Stimulated activated CD8-positive, alpha-beta memory T cell treated with anti-CD3 and anti-CD28 coated beads, Interleukin-12 subunit alpha, Interleukin-12 subunit beta, amount 100 ng/mL, for 24 hours (primary cell): ENCODE measurements at regions not wholly inside any gene's neighbourhood (a gene's known extent, or its start where the extent isn't known, plus 50 kb on each side); places are given as distances from the start of the nearest gene placed in this dataset.

Experiments
- DNase-seq: peaks from one replicate; pipeline ENCODE4 v3.0.0-alpha.2; 2020; ENCODE audit errors: extremely low read depth

DNA sequence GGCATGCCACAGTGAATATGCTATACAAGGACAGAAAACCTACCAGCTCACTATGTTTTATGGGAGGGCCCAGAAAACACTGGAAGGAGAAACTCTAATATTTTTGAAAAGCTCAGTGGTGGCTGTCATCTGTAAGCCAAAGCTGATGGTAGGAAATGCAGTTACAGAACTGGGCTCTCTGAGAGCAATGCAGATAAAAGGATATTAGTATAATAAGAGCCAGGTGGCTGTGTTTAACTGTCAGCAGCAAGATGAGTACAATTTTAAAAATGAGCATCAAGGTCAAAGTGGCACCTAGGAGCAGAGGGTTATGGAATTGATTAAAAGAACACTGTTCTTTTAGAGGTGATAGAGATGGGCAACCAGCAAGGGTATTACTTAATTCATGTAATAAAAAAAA, 345.0 kb downstream of the NDFIP2 start:
- no peak for DNase-seq

GRCh38 chr13:79815041-79815440, 334.1 kb downstream of the NDFIP2 start:
- DNase-seq = no peak

DNA sequence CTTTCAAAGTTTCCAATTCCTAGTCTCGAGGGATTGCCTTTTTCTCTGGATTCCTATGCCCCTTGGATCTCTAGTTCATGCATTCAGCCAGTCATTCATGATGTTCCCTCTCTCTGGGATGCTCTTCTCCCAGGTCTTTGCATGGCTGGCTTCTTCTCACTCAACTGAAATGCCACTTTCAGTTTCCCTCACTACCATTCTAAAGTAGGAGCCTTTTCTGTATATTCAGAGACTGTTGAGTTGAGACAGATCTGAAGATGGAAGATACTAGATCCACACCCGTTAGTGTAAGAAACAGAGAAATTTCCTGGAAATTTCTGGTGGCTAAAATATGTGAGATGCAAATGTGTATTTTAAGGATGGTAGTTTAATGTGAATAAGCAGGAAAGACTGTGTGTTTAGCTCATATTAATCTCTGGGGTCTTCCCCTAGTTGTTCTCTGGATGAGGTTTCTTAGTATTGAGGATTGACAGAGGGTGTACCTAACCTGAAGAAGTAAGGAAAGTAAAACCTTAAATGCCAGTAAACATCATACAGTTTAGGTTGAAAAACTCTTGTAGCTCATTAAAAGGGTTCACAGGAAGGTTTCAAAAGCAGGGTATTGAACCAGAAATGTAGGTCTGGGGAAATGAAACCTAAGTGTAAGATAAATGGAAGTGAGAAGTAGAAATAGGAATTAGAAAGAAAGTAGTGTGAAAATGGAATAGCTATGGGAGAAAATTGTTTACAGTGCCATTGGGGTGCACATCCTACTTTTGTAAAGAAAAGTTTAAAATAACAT, 331.3 kb downstream of the NDFIP2 start:
- no peak for DNase-seq

DNA sequence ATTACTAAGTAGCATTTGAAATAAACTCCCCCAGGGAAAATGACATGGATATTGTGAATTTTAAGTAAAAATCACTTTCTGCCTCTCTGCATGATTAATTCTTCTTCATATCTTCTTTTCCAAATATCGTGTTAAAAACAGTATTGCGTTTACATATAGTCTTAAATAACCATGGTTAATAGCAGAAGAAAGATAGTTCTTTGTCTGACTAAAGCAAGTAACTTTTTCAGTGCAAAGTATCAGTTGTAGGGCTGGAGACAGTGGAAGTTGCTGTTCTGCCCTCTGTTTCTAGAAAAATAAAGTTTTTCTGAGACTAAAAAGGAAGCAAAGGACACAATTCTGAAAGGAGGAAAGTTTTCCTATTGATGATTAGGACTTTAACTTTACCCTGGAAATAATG, 330.2 kb downstream of the NDFIP2 start:
- no peak for DNase-seq

GRCh38 chr13:79810669-79811068, 329.7 kb downstream of the NDFIP2 start:
- no peak for DNase-seq

- DNase-seq = no peak
These were observed 329.1 kb downstream of the NDFIP2 start for GRCh38 chr13:79810018-79810417.

DNA sequence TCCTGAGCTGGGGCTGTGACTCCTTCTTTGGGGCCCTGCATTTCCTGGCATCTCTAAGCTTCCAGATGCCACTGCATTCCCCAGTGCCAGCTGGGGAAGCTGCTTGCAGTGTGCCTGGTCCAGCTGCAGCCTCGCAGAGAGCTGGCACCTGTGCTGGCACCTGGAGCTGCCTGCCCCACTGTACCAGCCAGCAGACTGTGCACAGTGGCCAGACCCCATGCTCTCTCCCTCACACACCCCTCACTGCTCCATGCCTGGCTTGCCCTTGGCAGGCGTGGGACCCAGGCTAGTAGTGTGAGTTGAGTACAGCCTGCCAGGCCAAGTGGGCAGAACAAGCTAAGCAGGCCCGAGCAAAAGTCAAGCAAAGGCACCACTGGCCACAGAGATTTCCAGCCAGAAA, 327.5 kb downstream of the NDFIP2 start:
- DNase-seq = no peak

- no peak for DNase-seq
These were observed 326.6 kb downstream of the NDFIP2 start for GRCh38 chr13:79807554-79807953.

GRCh38 chr13:79806821-79807220, 325.9 kb downstream of the NDFIP2 start:
- DNase-seq = no peak

DNA sequence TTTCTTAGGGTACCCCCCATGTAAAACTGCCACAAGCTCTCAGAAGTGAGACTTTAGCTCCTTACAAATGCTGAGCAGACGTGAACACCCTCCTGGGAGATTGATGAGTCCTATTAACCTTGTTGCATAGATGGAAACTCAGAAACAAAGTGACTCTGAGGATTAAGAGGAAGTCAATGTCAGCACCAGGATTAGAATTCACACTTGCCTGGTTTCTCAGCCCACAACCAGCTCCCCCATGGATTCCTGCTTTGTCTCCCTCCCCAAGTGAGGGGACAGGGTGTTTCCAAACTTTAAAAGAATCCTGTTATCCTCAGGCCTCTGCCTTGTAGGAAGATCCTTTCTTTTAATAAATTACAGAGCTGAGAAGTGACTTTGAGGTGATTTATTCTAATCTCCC, 324.4 kb downstream of the NDFIP2 start:
- no peak for DNase-seq

DNA sequence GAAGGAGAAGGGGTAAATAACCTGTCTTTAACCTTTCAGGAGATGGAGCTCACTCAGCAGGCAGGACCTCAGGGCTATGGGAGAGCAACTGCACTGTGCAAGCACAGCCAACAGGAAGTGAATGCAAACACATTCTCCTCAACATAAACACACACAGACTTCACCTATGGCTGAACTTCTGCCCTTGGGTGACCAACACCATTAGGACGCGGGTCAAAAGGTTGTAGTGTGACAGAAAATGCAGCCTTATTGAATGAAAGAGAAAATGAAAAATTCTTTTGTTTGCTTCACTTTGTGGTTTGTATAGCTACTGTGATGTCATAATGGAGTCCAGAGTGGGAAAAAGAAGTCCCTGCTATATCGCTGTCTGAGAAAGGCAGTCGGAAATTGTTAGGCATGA, 323.0 kb downstream of the NDFIP2 start:
- DNase-seq = no peak

DNA sequence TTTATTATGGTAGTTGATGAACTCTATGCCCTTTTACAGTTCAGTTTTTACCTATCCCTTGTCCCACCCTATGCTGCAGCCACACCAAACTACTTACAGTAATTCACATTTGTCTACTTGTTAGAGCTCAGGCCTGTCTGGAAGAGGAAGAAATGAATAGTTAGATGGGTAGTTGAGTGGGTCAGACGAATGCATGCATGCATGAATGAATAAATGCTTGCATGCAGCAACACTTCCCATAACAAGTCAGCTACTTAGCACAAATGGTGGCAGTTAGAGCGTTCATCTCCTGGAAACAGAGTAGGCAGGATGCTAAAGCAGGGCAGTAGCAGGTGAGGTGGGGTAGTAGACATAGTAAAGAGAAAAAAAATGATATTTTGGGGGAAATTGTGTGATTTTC, 322.3 kb downstream of the NDFIP2 start:
- no peak for DNase-seq

GRCh38 chr13:79802389-79803085, 321.6 kb downstream of the NDFIP2 start:
- no peak for DNase-seq

GRCh38 chr13:79799059-79799867, 318.3 kb downstream of the NDFIP2 start:
- DNase-seq = no peak

- no peak for DNase-seq
These were observed 315.2 kb downstream of the NDFIP2 start for GRCh38 chr13:79796136-79796535.

GRCh38 chr13:79794931-79795330, 314.0 kb downstream of the NDFIP2 start:
- no peak for DNase-seq

- DNase-seq = no peak
These were observed 311.8 kb downstream of the NDFIP2 start for GRCh38 chr13:79792716-79793115.

- no peak for DNase-seq
These were observed 310.6 kb downstream of the NDFIP2 start for GRCh38 chr13:79791471-79792042.

DNA sequence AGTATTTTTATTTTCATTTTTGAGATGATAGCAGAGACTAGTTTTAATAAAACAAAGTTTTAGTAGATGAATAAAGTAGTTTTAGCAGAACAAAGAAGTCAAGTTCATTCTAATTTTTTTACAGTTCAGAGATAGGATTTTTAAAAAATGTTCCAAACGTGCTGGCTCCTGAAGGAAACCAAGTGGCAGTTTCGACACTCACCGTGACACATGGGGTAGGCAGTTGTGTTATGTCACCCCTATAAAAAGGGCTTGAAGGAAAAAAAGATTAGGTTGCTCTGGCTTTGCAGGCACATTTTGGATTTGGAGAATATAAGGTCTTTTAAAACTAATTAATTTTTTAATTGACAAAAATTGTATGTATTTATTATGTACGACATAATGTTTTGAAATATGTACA, 305.2 kb downstream of the NDFIP2 start:
- no peak for DNase-seq

- no peak for DNase-seq
These were observed 301.7 kb downstream of the NDFIP2 start for GRCh38 chr13:79782541-79783205.

- no peak for DNase-seq
These were observed 301.0 kb downstream of the NDFIP2 start for GRCh38 chr13:79781829-79782540.
